ENCODE measurements at regions not wholly inside any gene's neighbourhood (a gene's known extent, or its start where the extent isn't known, plus 50 kb on each side); places are given as distances from the start of the nearest gene placed in this dataset.
A peak's percentile ranks its signal among the peaks of the same experiment; 100 is the strongest.

- Mint-ChIP-seq H3K4me3 (no peak overlapping the region), H3K36me3 (no peaks in the 10 kb centered on the region), H3K27me3 (peaks cover 11 to 33% (median 18%) of the 10 kb centered on the region in 5 donors), H3K4me1 (peaks cover 0 to 10% (median 3%) of the 10 kb centered on the region in 4 donors), H3K27ac (no peak overlapping the region), H3K9me3 (peaks cover 0 to 3% (median 0%) of the 10 kb centered on the region in 9 donors)
- no peak for DNase-seq
- POLR2A ChIA-PET = no interaction called here
- ATAC-seq = no peak
Measured at GRCh38 chr18:57991552-57991951, 52.5 kb upstream of the NEDD4L start.

GRCh38 chr18:57989536-57989935 lies 54.5 kb upstream of the NEDD4L start:
- H3K9me3 Mint-ChIP-seq = peaks cover 0 to 3% (median 0%) of the 10 kb centered on the region in 9 donors
- ATAC-seq (no peak), DNase-seq (no peak)
- H3K27ac Mint-ChIP-seq = no peak overlapping the region
- no peaks in the 10 kb centered on the region for H3K4me1 Mint-ChIP-seq
- H3K36me3 Mint-ChIP-seq = no peaks in the 10 kb centered on the region
- POLR2A ChIA-PET = no interaction called here
- H3K27me3 Mint-ChIP-seq = peaks cover 9 to 30% (median 17%) of the 10 kb centered on the region in 5 donors
- no peak overlapping the region for H3K4me3 Mint-ChIP-seq

GRCh38 chr18:57984490-57985115 lies 59.4 kb upstream of the NEDD4L start:
- Mint-ChIP-seq H3K4me1 (peaks cover 0 to 2% (median 0%) of the 10 kb centered on the region in 4 donors), H3K4me3 (no peak overlapping the region), H3K27me3 (peaks cover 1 to 7% (median 4%) of the 10 kb centered on the region in 5 donors), H3K9me3 (peaks cover 0 to 3% (median 0%) of the 10 kb centered on the region in 9 donors), H3K27ac (no peak overlapping the region), H3K36me3 (no peaks in the 10 kb centered on the region)
- POLR2A ChIA-PET = no interaction called here
- DNase-seq (no peak), ATAC-seq (no peak)

GRCh38 chr18:57983965-57984364 lies 60.1 kb upstream of the NEDD4L start:
- Mint-ChIP-seq H3K4me3 (no peak overlapping the region), H3K36me3 (no peaks in the 10 kb centered on the region), H3K27ac (no peak overlapping the region), H3K4me1 (peaks cover 0 to 2% (median 0%) of the 10 kb centered on the region in 4 donors), H3K9me3 (peaks cover 0 to 3% (median 0%) of the 10 kb centered on the region in 9 donors), H3K27me3 (peaks cover 0 to 6% (median 5%) of the 10 kb centered on the region in 5 donors)
- POLR2A ChIA-PET = no interaction called here
- DNase-seq (no peak), ATAC-seq (no peak)

GRCh38 chr18:57983472-57983871 lies 60.6 kb upstream of the NEDD4L start:
- Mint-ChIP-seq H3K36me3 (no peaks in the 10 kb centered on the region), H3K9me3 (peaks cover 0 to 3% (median 0%) of the 10 kb centered on the region in 9 donors), H3K4me1 (peaks cover 0 to 2% (median 0%) of the 10 kb centered on the region in 4 donors)

GRCh38 chr18:57982372-57983021 lies 61.5 kb upstream of the NEDD4L start:
- no peak overlapping the region for H3K4me3 Mint-ChIP-seq
- no peak for ATAC-seq
- DNase-seq = no peak
- H3K27me3 Mint-ChIP-seq = peaks cover 0 to 13% (median 9%) of the 10 kb centered on the region in 5 donors
- H3K36me3 Mint-ChIP-seq = no peaks in the 10 kb centered on the region
- peaks cover 0 to 2% (median 0%) of the 10 kb centered on the region in 4 donors for H3K4me1 Mint-ChIP-seq
- H3K9me3 Mint-ChIP-seq = no peaks in the 10 kb centered on the region
- no peak overlapping the region for H3K27ac Mint-ChIP-seq
- POLR2A ChIA-PET = no interaction called here

More at GRCh38 chr18:57983472-57983871, 60.6 kb upstream of the NEDD4L start:
- POLR2A ChIA-PET = no interaction called here
- no peak for DNase-seq
- no peak overlapping the region for H3K27ac Mint-ChIP-seq
- no peak for ATAC-seq
- H3K4me3 Mint-ChIP-seq = no peak overlapping the region
- H3K27me3 Mint-ChIP-seq = peaks cover 0 to 7% (median 6%) of the 10 kb centered on the region in 5 donors

GRCh38 chr18:57981308-57982028 lies 62.6 kb upstream of the NEDD4L start:
- POLR2A ChIA-PET = no interaction called here
- Mint-ChIP-seq H3K27me3 (peaks cover 0 to 14% (median 9%) of the 10 kb centered on the region in 5 donors), H3K4me3 (no peak overlapping the region), H3K27ac (peak overlapping the region in 1 of 10 donors; percentile 34), H3K9me3 (no peaks in the 10 kb centered on the region), H3K4me1 (peaks cover 0 to 2% (median 0%) of the 10 kb centered on the region in 4 donors), H3K36me3 (no peaks in the 10 kb centered on the region)
- DNase-seq = no peak
- no peak for ATAC-seq

GRCh38 chr18:57980573-57981307 lies 63.3 kb upstream of the NEDD4L start:
- no peaks in the 10 kb centered on the region for H3K36me3 Mint-ChIP-seq
- POLR2A ChIA-PET = interaction anchor here (0.7 kb wide), 1 partner anchor 331 kb away, joined by 4 read pairs; no protein-coding TSS in a partner anchor
- DNase-seq (no peak), ATAC-seq (no peak)
- no peaks in the 10 kb centered on the region for H3K9me3 Mint-ChIP-seq
- no peak overlapping the region for H3K27ac Mint-ChIP-seq
- no peak overlapping the region for H3K4me3 Mint-ChIP-seq
- peaks cover 0 to 17% (median 10%) of the 10 kb centered on the region in 5 donors for H3K27me3 Mint-ChIP-seq
- peaks cover 0 to 7% (median 2%) of the 10 kb centered on the region in 4 donors for H3K4me1 Mint-ChIP-seq

GRCh38 chr18:57976230-57976773 lies 67.7 kb upstream of the NEDD4L start:
- peaks cover 0 to 7% (median under 1%) of the 10 kb centered on the region in 4 donors for H3K4me1 Mint-ChIP-seq
- DNase-seq (no peak), ATAC-seq (no peak)
- no peak overlapping the region for H3K4me3 Mint-ChIP-seq
- H3K27me3 Mint-ChIP-seq = peaks cover 5 to 15% (median 14%) of the 10 kb centered on the region in 5 donors
- H3K36me3 Mint-ChIP-seq = no peaks in the 10 kb centered on the region
- no peaks in the 10 kb centered on the region for H3K9me3 Mint-ChIP-seq
- POLR2A ChIA-PET = no interaction called here
- no peak overlapping the region for H3K27ac Mint-ChIP-seq

GRCh38 chr18:57975805-57976204 lies 68.2 kb upstream of the NEDD4L start:
- no peak overlapping the region for H3K4me3 Mint-ChIP-seq
- POLR2A ChIA-PET = no interaction called here
- DNase-seq = no peak
- H3K27me3 Mint-ChIP-seq = peaks cover 5 to 15% (median 14%) of the 10 kb centered on the region in 5 donors
- no peaks in the 10 kb centered on the region for H3K9me3 Mint-ChIP-seq
- H3K27ac Mint-ChIP-seq = no peak overlapping the region
- peaks cover 0 to 7% (median under 1%) of the 10 kb centered on the region in 4 donors for H3K4me1 Mint-ChIP-seq
- no peak for ATAC-seq
- no peaks in the 10 kb centered on the region for H3K36me3 Mint-ChIP-seq

GRCh38 chr18:57974585-57975265 lies 69.3 kb upstream of the NEDD4L start:
- Mint-ChIP-seq H3K4me3 (no peak overlapping the region), H3K9me3 (no peaks in the 10 kb centered on the region), H3K27ac (no peak overlapping the region), H3K27me3 (peaks cover 5 to 18% (median 14%) of the 10 kb centered on the region in 5 donors), H3K36me3 (no peaks in the 10 kb centered on the region), H3K4me1 (peaks cover 0 to 7% (median 5%) of the 10 kb centered on the region in 4 donors)
- DNase-seq (no peak), ATAC-seq (no peak)
- POLR2A ChIA-PET = no interaction called here

- no peaks in the 10 kb centered on the region for H3K9me3 Mint-ChIP-seq
- no peaks in the 10 kb centered on the region for H3K36me3 Mint-ChIP-seq
- POLR2A ChIA-PET = no interaction called here
- DNase-seq = no peak
- ATAC-seq = no peak
- no peak overlapping the region for H3K4me3 Mint-ChIP-seq
- H3K4me1 Mint-ChIP-seq = peaks cover 2 to 10% (median 6%) of the 10 kb centered on the region in 4 donors
- peaks cover 8 to 18% (median 12%) of the 10 kb centered on the region in 5 donors for H3K27me3 Mint-ChIP-seq
- no peak overlapping the region for H3K27ac Mint-ChIP-seq
Measured at GRCh38 chr18:57973889-57974288, 70.1 kb upstream of the NEDD4L start.
